Nephron progenitor cell (in vitro differentiated cells): ENCODE measurements at regions not wholly inside any gene's neighbourhood (a gene's known extent, or its start where the extent isn't known, plus 50 kb on each side); places are given as distances from the start of the nearest gene placed in this dataset.

Experiments used
- DNase-seq: peaks from one replicate; pipeline ENCODE4 v3.0.0; 2021
- H3K27ac Mint-ChIP-seq: 2 replicates; pipeline ENCODE4 v1.8.0; 2021; ENCODE audit warnings: mild to moderate bottlenecking, moderate library complexity, mixed read lengths
- H3K27me3 Mint-ChIP-seq: 2 replicates; pipeline ENCODE4 v1.8.0; 2021; ENCODE audit warnings: mild to moderate bottlenecking, low read depth, mixed read lengths; ENCODE audit not compliant: poor library complexity
- H3K36me3 Mint-ChIP-seq: 2 replicates; pipeline ENCODE4 v1.8.0; 2021; ENCODE audit warnings: low read depth, mixed read lengths
- H3K4me1 Mint-ChIP-seq: 2 replicates; pipeline ENCODE4 v1.8.0; 2021; ENCODE audit warnings: mixed read lengths
- H3K4me3 Mint-ChIP-seq: 2 replicates; pipeline ENCODE4 v1.8.0; 2021; ENCODE audit warnings: mild to moderate bottlenecking, moderate library complexity, mixed read lengths
- H3K9me3 Mint-ChIP-seq: 2 replicates; pipeline ENCODE4 v1.8.0; 2021; ENCODE audit warnings: mild to moderate bottlenecking, moderate library complexity, mixed read lengths
- TF ChIP-seq, protein P1 (sequence below): fragments of 200-600 bp; sonication (generic); IDR thresholded peaks from 2 replicates; pipeline ENCODE4 v1.5.0; 2021; ENCODE audit warnings: antibody characterized with exemption

DNA sequence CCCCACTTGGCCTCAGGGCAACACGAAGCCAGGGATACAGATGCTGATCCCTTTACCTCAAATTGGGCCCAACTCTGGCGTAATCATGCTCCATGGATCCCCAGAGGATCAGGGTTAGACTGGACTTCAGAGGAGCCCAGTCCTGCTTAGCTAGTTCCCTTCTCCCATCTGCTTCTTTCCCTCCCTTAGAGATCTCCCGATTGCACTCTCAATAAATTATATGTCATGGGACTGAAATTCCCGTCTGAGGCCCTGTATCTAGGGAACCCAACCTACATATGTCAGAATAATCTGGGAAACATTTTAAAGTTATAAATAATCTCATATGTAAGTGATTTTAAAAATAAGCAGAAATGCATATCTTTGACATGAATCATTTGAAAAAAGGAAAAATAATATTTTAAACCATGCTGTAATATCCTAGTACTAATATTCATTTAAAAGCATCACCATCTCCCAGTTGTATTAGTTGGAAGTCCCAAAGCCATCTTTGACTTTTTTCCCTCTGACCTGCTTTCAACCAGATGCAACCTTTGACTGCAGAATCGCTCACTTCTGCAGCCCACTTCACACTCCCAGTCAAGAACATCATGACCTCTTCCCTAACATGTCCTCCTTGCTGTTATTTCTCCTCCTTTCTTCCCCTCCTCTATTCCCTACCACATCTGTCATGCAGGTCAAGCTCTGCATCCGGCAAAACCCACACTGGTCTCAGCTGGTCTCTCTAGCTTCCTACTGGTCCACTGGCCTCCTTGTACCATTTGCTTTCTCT lies 393.6 kb downstream of the BTBD3 start:
- Mint-ChIP-seq H3K27ac (no peak overlapping the region), H3K27me3 (peaks cover 2% of the 10 kb centered on the region), H3K36me3 (no peaks in the 10 kb centered on the region), H3K4me1 (no peaks in the 10 kb centered on the region), H3K9me3 (peaks cover 4% of the 10 kb centered on the region), H3K4me3 (no peak overlapping the region)
- DNase-seq = no peak
- TF ChIP-seq, protein P1, sequence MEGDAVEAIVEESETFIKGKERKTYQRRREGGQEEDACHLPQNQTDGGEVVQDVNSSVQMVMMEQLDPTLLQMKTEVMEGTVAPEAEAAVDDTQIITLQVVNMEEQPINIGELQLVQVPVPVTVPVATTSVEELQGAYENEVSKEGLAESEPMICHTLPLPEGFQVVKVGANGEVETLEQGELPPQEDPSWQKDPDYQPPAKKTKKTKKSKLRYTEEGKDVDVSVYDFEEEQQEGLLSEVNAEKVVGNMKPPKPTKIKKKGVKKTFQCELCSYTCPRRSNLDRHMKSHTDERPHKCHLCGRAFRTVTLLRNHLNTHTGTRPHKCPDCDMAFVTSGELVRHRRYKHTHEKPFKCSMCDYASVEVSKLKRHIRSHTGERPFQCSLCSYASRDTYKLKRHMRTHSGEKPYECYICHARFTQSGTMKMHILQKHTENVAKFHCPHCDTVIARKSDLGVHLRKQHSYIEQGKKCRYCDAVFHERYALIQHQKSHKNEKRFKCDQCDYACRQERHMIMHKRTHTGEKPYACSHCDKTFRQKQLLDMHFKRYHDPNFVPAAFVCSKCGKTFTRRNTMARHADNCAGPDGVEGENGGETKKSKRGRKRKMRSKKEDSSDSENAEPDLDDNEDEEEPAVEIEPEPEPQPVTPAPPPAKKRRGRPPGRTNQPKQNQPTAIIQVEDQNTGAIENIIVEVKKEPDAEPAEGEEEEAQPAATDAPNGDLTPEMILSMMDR = no peak

DNA sequence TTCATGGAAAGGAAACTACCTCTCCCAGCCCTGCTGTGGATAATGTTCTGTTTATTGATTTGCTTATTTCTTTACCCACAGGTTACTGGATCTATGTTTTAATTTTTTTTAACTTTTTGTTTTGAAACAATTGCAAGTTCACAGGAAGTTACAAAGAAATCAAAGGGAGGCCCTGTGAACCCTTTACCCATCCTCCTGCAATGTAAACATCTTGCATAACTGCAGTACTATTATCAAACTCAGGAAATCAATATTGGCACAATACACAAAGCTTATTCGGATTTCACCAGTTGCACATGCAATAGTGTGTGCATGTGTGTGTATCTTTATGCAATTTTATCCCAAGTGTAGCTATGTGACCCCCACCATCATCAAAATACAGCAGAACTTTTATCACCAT lies 398.0 kb downstream of the BTBD3 start:
- no peaks in the 10 kb centered on the region for H3K27me3 Mint-ChIP-seq
- H3K4me1 Mint-ChIP-seq = no peaks in the 10 kb centered on the region
- TF ChIP-seq, protein P1 = no peak
- DNase-seq = no peak
- H3K9me3 Mint-ChIP-seq = no peaks in the 10 kb centered on the region
- no peak overlapping the region for H3K27ac Mint-ChIP-seq
- no peak overlapping the region for H3K4me3 Mint-ChIP-seq
- H3K36me3 Mint-ChIP-seq = no peaks in the 10 kb centered on the region

DNA sequence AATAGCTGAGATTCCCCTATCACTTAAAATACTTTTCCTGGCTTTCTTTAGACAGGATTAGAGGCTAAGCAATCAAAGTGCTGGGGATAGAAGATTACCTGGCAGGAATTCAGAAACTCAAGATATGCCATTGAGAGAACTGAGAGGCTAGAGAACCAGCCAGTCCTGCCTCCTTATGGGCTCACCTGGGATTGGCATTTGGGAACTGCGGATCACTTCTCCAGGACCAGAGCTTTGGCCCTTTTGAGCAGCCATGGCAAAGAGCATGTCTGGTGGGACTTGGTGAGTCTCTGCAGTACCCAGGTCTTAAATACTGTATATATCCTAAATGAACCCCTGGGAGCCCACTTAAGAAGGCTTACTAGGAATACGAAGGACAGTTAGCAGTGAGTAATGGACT lies 399.1 kb downstream of the BTBD3 start:
- Mint-ChIP-seq H3K4me3 (no peak overlapping the region), H3K27ac (no peak overlapping the region), H3K27me3 (no peaks in the 10 kb centered on the region), H3K36me3 (no peaks in the 10 kb centered on the region), H3K4me1 (peaks cover 5% of the 10 kb centered on the region), H3K9me3 (no peaks in the 10 kb centered on the region)
- DNase-seq = no peak
- TF ChIP-seq, protein P1 = no peak

DNA sequence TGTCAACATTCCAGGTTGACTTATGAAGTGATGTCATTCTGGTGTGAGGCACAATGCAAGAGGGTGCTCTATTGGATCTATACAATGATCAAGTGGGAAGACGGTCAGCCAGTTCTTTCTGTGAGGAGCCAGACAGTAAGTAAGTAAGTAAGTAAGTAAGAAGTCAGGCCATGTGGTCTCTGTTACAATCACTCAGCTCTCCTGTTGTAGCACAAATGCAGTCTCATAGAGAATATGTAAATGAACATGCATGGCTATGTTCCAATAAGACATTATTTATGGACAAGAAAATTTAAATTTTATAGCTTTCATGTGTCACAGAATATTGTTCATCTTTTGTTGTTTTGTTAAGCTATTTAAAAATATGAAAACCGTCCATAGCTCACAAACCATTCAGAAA lies 399.7 kb downstream of the BTBD3 start:
- DNase-seq = no peak
- no peaks in the 10 kb centered on the region for H3K9me3 Mint-ChIP-seq
- peaks cover 7% of the 10 kb centered on the region for H3K4me1 Mint-ChIP-seq
- no peaks in the 10 kb centered on the region for H3K27me3 Mint-ChIP-seq
- no peak overlapping the region for H3K4me3 Mint-ChIP-seq
- H3K27ac Mint-ChIP-seq = no peak overlapping the region
- H3K36me3 Mint-ChIP-seq = no peaks in the 10 kb centered on the region
- TF ChIP-seq, protein P1 = no peak

DNA sequence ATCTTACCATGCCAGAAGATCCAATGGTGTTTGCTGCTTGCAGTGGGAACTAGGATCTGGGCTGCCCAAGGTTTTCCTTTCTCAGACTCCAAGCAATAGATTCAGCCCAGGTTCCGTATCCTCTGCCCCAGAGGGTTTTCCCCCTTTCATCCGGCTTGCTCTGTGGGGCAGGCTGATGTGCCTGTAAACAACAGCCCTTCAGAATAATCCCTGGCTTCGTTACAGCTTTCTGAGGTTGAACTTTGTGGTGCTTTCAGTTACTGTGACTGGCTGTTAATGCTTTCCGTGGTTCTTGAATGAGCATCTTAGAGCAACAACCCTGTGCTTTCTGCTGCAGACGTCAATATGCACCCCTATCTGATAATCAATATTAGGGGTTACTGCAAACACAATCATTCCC lies 400.4 kb downstream of the BTBD3 start:
- no peak for DNase-seq
- H3K4me3 Mint-ChIP-seq = no peak overlapping the region
- H3K27ac Mint-ChIP-seq = no peak overlapping the region
- TF ChIP-seq, protein P1 = no peak
- H3K4me1 Mint-ChIP-seq = peaks cover 7% of the 10 kb centered on the region
- H3K27me3 Mint-ChIP-seq = no peaks in the 10 kb centered on the region
- no peaks in the 10 kb centered on the region for H3K36me3 Mint-ChIP-seq
- H3K9me3 Mint-ChIP-seq = no peaks in the 10 kb centered on the region

DNA sequence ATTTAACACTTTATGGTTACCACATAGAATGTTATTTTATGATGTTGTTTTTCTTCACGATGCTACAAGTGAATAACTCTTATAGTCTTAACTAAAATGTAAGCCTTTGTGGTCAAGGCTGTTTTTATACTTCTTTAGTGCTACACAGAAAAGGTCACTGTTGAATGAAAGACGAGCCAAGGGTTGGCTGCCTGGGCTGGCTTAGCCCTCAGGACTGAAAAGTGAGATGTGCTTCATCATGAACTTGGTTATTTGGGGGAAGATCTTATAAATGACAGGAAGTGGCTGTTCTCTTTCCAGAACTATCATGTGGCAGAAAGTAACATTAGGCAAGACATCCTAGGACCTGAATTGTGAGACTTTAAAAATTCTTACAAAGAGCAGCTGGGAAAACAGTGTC lies 404.0 kb downstream of the BTBD3 start:
- no peak overlapping the region for H3K27ac Mint-ChIP-seq
- peaks cover 7% of the 10 kb centered on the region for H3K4me1 Mint-ChIP-seq
- no peaks in the 10 kb centered on the region for H3K9me3 Mint-ChIP-seq
- no peak for DNase-seq
- H3K4me3 Mint-ChIP-seq = no peak overlapping the region
- TF ChIP-seq, protein P1 = no peak
- H3K27me3 Mint-ChIP-seq = no peaks in the 10 kb centered on the region
- H3K36me3 Mint-ChIP-seq = no peaks in the 10 kb centered on the region
